NCI-H446 (cell line): ENCODE measurements at regions not wholly inside any gene's neighbourhood (a gene's known extent, or its start where the extent isn't known, plus 50 kb on each side); places are given as distances from the start of the nearest gene placed in this dataset.
A peak's percentile ranks its signal among the peaks of the same experiment; 100 is the strongest.

Experiments
- DNase-seq, 2 experiments: peaks; one replicate each; lab custom pipeline; 2025; lab: John Stamatoyannopoulos, UW

GRCh38 chrX:39952989-39953388 is 144.8 kb downstream of the BCOR start:
- DNase-seq = no peak

- no peak for DNase-seq
Measured at GRCh38 chrX:39953879-39954278, 143.9 kb downstream of the BCOR start.

GRCh38 chrX:39954851-39955250 is 142.9 kb downstream of the BCOR start:
- DNase-seq = no peak

GRCh38 chrX:39955625-39956024 is 142.1 kb downstream of the BCOR start:
- DNase-seq = no peak

GRCh38 chrX:39956803-39957394 is 140.9 kb downstream of the BCOR start:
- DNase-seq = no peak

GRCh38 chrX:39957816-39958566 is 139.8 kb downstream of the BCOR start:
- no peak for DNase-seq

GRCh38 chrX:39958850-39959249 is 138.9 kb downstream of the BCOR start:
- DNase-seq = no peak

- DNase-seq = no peak
Measured at GRCh38 chrX:39960219-39960618, 137.5 kb downstream of the BCOR start.

GRCh38 chrX:39961441-39961840 is 136.3 kb downstream of the BCOR start:
- DNase-seq = no peak

- DNase-seq = no peak
Measured at GRCh38 chrX:39965051-39965573, 132.6 kb downstream of the BCOR start.

GRCh38 chrX:39966176-39966575 is 131.6 kb downstream of the BCOR start:
- no peak for DNase-seq

GRCh38 chrX:39967348-39967747 is 130.4 kb downstream of the BCOR start:
- DNase-seq = no peak

- DNase-seq = no peak
Measured at GRCh38 chrX:39969099-39969818, 128.5 kb downstream of the BCOR start.

- DNase-seq = no peak
Measured at GRCh38 chrX:39969819-39970504, 127.8 kb downstream of the BCOR start.

- no peak for DNase-seq
Measured at GRCh38 chrX:39971760-39972159, 126.0 kb downstream of the BCOR start.

GRCh38 chrX:39972340-39972739 is 125.4 kb downstream of the BCOR start:
- peak in 1 of 2 experiments; percentile 26 for DNase-seq

GRCh38 chrX:39973810-39974209 is 123.9 kb downstream of the BCOR start:
- no peak for DNase-seq

- no peak for DNase-seq
Measured at GRCh38 chrX:39974270-39974669, 123.5 kb downstream of the BCOR start.

- no peak for DNase-seq
Measured at GRCh38 chrX:39975101-39975925, 122.4 kb downstream of the BCOR start.

- no peak for DNase-seq
Measured at GRCh38 chrX:39981946-39982345, 115.8 kb downstream of the BCOR start.

- DNase-seq = peak in 1 of 2 experiments; percentile 15
Measured at GRCh38 chrX:39982948-39983347, 114.8 kb downstream of the BCOR start.
